Fibroblast of pulmonary artery (primary cell): ENCODE measurements at regions not wholly inside any gene's neighbourhood (a gene's known extent, or its start where the extent isn't known, plus 50 kb on each side); places are given as distances from the start of the nearest gene placed in this dataset.
"Not testable (repeated sequence)": the region's sequence is repeated elsewhere in the genome, so short reads cannot be mapped to it uniquely, and the experiment has no call there.

Experiments used
- DNase-seq: peaks from one replicate; pipeline ENCODE4 v3.0.0-alpha.2; 2010; ENCODE audit warnings: low read depth
- H3K4me3 ChIP-seq: replicated peaks from 2 replicates; pipeline ENCODE4 v1.5.1; 2011; ENCODE audit warnings: low read depth, mild to moderate bottlenecking, control low read depth, low read length, moderate library complexity
- TF ChIP-seq, protein P1 (sequence below): IDR thresholded peaks from 2 replicates; pipeline ENCODE4 v1.5.1; 2011; ENCODE audit warnings: mild to moderate bottlenecking, control low read depth, low read length, inconsistent platforms; ENCODE audit errors: missing control alignments

DNA sequence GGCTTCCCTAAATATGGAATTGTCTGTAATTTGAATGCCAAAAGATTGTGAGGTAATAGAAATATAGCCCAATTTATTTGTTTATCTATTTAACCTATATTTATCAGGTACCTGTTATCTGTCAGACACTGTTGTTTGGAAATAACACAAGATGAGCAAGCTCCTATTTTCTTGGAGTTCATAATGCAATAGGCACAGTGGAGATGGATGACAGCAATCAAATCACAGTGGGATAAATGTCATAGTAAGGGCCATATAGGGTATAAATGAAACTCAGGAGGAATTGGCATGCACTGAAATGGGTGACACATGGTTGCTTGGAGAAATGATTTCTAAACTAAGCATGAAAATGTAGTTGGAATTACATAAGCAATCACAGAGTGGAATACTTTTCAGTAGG, 761.8 kb upstream of the MBL2 start:
- H3K4me3 ChIP-seq = no peak overlapping the region
- TF ChIP-seq, protein P1, sequence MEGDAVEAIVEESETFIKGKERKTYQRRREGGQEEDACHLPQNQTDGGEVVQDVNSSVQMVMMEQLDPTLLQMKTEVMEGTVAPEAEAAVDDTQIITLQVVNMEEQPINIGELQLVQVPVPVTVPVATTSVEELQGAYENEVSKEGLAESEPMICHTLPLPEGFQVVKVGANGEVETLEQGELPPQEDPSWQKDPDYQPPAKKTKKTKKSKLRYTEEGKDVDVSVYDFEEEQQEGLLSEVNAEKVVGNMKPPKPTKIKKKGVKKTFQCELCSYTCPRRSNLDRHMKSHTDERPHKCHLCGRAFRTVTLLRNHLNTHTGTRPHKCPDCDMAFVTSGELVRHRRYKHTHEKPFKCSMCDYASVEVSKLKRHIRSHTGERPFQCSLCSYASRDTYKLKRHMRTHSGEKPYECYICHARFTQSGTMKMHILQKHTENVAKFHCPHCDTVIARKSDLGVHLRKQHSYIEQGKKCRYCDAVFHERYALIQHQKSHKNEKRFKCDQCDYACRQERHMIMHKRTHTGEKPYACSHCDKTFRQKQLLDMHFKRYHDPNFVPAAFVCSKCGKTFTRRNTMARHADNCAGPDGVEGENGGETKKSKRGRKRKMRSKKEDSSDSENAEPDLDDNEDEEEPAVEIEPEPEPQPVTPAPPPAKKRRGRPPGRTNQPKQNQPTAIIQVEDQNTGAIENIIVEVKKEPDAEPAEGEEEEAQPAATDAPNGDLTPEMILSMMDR = no peak
- DNase-seq = no peak

DNA sequence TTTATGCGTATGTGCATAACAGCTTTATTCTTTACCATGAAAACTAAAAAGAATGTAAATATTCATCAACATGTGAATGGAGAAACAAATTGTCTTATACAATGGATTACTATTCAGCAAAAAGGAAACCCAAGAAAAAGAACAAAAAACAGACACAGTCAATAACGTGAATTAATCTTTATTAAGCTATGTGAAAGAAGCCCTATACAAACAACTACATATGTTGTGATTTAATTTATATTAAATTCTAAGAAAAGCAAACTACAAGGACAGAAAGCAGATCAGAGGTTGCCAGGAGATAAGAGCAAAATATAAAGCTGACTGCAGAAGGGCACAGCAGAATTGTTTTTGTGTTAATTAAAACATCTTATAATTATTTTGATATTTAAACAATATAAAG, 756.4 kb upstream of the MBL2 start:
- H3K4me3 ChIP-seq = no peak overlapping the region
- DNase-seq = no peak
- TF ChIP-seq, protein P1 = no peak

DNA sequence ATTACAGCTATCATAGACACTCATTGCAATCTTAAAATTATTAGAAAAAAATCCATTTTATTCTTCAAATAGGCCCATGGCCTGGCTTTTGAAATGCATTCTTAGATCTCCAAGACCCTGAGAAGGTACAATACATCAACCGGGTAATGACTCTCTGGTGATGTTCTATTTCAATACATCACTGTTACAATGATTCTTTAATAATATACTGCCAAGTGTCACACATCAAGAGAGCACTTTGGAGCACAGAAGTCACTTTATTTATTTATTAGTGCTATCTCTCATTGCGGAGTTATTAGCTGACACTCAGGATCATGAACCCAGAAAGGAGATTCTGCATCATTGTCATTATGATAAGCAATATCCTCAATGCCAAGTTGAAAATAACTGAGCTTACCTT, 748.5 kb upstream of the MBL2 start:
- TF ChIP-seq, protein P1 = no peak
- H3K4me3 ChIP-seq = no peak overlapping the region
- DNase-seq = no peak

DNA sequence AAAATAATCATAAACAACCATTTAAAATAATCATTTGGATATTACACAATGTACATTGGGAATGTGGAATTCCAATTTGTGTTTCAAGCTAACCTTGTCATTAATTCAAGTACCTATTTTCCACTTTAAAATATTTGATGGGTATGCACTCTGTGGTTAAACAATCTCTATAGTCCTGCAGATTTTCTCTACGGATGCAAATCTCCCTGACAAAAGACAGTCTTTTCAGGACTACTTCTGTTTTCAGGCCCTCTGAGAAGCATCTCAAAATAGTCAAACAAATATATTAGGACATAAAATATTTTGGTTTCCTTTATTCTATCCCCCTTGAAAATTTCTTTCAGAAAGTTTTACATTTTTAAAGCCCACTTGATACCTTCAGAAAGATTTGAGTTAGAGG, 735.6 kb upstream of the MBL2 start:
- no peak for DNase-seq
- TF ChIP-seq, protein P1 = no peak
- H3K4me3 ChIP-seq = no peak overlapping the region

DNA sequence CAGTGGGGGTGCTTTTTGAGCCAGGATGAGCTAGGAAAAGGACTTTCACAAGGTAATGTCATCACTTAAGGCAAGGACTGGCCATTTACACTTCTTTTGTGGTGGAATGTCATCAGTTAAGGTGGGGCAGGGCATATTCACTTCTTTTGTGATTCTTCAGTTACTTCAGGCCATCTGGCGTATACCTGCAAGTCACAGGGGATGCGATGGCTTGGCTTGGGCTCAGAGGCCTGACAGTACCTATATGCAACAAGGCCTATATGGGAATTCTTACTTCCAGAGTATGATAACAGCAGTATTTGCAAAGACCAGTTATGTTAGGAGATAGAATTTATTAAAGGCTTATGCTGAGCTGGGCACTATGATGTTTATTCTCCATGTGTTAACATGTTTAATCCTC, 731.9 kb upstream of the MBL2 start:
- H3K4me3 ChIP-seq, DNase-seq: not testable (repeated sequence)

DNA sequence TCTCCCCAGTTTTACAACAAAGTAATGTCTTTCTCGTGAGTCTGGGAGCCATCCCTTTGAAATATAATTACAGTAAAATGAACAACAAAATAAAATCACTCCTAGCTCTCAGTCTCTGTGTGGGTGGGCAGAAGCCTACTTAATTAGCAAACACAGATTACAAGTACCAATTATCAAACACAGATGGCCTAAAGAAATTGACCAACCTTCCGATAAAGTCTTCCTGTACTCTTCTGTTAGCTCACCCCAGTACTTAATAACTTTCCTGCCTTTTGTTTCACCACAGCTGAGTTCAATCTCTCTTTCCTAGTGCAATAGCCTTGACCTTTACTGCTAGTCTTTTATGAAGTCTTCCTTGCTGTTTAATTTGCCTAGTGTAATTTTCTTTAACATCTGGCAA, 719.2 kb upstream of the MBL2 start:
- DNase-seq = no peak
- no peak overlapping the region for H3K4me3 ChIP-seq
- TF ChIP-seq, protein P1 = no peak

DNA sequence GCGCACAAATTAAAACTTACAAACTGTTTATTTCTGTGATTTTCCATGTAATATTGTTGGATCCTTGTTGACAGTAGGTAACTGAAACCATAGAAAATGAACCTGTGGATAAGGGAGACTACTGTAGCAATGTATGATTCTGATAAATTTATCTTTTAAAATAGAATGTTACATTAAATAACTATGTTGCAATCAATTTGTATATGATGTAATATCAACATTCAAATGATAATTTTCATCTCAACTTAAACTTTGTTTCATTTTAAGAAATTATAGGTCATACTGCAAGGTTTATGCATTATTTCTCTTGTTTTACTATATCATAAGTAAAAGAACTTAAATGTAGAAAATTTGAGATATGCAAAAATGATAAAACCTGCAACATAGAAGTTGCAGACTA, 718.0 kb upstream of the MBL2 start:
- H3K4me3 ChIP-seq = no peak overlapping the region
- DNase-seq = no peak
- TF ChIP-seq, protein P1 = no peak
